Small intestine (tissue), 7 donors: ENCODE measurements at regions not wholly inside any gene's neighbourhood (a gene's known extent, or its start where the extent isn't known, plus 50 kb on each side); places are given as distances from the start of the nearest gene placed in this dataset.

Experiments
- DNase-seq, 2 donors: peaks; one replicate each; pipeline versions ENCODE4 v3.0.0 to v3.0.0-alpha.2; 2013
- FAIRE-seq: peaks from 2 replicates; lab custom pipeline; 2012; peaks lifted over from hg19 to GRCh38; lab: Jason Lieb, UNC
- H3K27ac ChIP-seq, 3 donors: one replicate each; pipeline ENCODE4 v1.5.1; 2013; ENCODE audit warnings: low read length in 2 of 3, mild to moderate bottlenecking in 2 of 3, control low read depth in 1 of 3, inconsistent platforms in 1 of 3, low read depth in 1 of 3, moderate library complexity in 1 of 3
- H3K27me3 ChIP-seq, 3 donors: one replicate each; pipeline ENCODE4 v1.6.1; 2013; ENCODE audit warnings: low read length in 3 of 3, inconsistent platforms in 1 of 3; ENCODE audit not compliant: control insufficient read depth in 3 of 3, insufficient read depth in 3 of 3
- H3K36me3 ChIP-seq, 3 donors: one replicate each; pipeline ENCODE4 v1.6.1; 2013; ENCODE audit warnings: low read length in 3 of 3, inconsistent platforms in 1 of 3, low read depth in 1 of 3, mild to moderate bottlenecking in 1 of 3, moderate library complexity in 1 of 3; ENCODE audit not compliant: control insufficient read depth in 3 of 3, insufficient read depth in 2 of 3
- H3K4me1 ChIP-seq, 3 donors: one replicate each; pipeline ENCODE4 v1.6.1; 2013; ENCODE audit warnings: low read length in 2 of 3, inconsistent platforms in 1 of 3, low read depth in 1 of 3, mild to moderate bottlenecking in 1 of 3, moderate library complexity in 1 of 3; ENCODE audit not compliant: control insufficient read depth in 3 of 3, insufficient read depth in 2 of 3
- H3K4me3 ChIP-seq, 3 donors: one replicate each; pipeline ENCODE4 v1.5.1; 2013; ENCODE audit warnings: low read length in 3 of 3, control low read depth in 1 of 3, inconsistent platforms in 1 of 3, low read depth in 1 of 3, mild to moderate bottlenecking in 1 of 3, moderate library complexity in 1 of 3
- H3K9me3 ChIP-seq, 2 donors: one replicate each; pipeline ENCODE4 v1.6.1; 2013; ENCODE audit warnings: low read depth in 1 of 2, low read length in 1 of 2; ENCODE audit not compliant: control insufficient read depth in 2 of 2, insufficient read depth in 1 of 2
- WGBS, 3 donors: extraction: QIAGEN DNeasy Blood & Tissue Kit; methylation state at CpG; one replicate each; pipeline ENCODE4 v1.1.7; 2013; 5-methylcytosine and 5-hydroxymethylcytosine counted together
- donor health status: healthy with polysubstance abuse.
- donor health status: control.
- donor health status: control.
- donor health status: Bipolar disorder and iron deficiency.
- donor health status: healthy.

- no peaks in the 10 kb centered on the region for H3K27me3 ChIP-seq
- H3K4me3 ChIP-seq, result no peak overlapping the region
- no peaks in the 10 kb centered on the region for H3K36me3 ChIP-seq
- DNase-seq (no peak), FAIRE-seq (no peak)
- H3K27ac ChIP-seq, result no peak overlapping the region
- WGBS, 3 donors, result 82 to 91% (median 84%) methylated on average over 4 of the region's 4 CpGs
- H3K9me3 ChIP-seq, result peaks cover 0 to 7% of the 10 kb centered on the region in 2 donors
- H3K4me1 ChIP-seq, result no peaks in the 10 kb centered on the region
These were observed 209.8 kb downstream of the CSNK1G3 start for GRCh38 chr5:123721675-123722276.

- WGBS, 3 donors, result 86 to 92% (median 89%) methylated on average over 5 of the region's 5 CpGs
- H3K36me3 ChIP-seq, result no peaks in the 10 kb centered on the region
- no peaks in the 10 kb centered on the region for H3K4me1 ChIP-seq
- no peak overlapping the region for H3K4me3 ChIP-seq
- H3K9me3 ChIP-seq, result peaks cover 0 to 6% of the 10 kb centered on the region in 2 donors
- no peak overlapping the region for H3K27ac ChIP-seq
- DNase-seq, result no peak
- no peaks in the 10 kb centered on the region for H3K27me3 ChIP-seq
- no peak for FAIRE-seq
These were observed 209.0 kb downstream of the CSNK1G3 start for GRCh38 chr5:123720955-123721354.

GRCh38 chr5:123720339-123720738 lies 208.4 kb downstream of the CSNK1G3 start:
- Histone ChIP-seq H3K4me3 (no peak overlapping the region), H3K36me3 (no peaks in the 10 kb centered on the region), H3K4me1 (no peaks in the 10 kb centered on the region), H3K27me3 (no peaks in the 10 kb centered on the region), H3K9me3 (peaks cover 0 to under 1% of the 10 kb centered on the region in 2 donors), H3K27ac (no peak overlapping the region)
- FAIRE-seq (no peak), DNase-seq (no peak)

GRCh38 chr5:123719004-123719403 lies 207.0 kb downstream of the CSNK1G3 start:
- DNase-seq, result no peak
- Histone ChIP-seq H3K4me3 (no peak overlapping the region), H3K9me3 (no peaks in the 10 kb centered on the region), H3K27me3 (no peaks in the 10 kb centered on the region), H3K27ac (no peak overlapping the region), H3K4me1 (no peaks in the 10 kb centered on the region), H3K36me3 (no peaks in the 10 kb centered on the region)
- FAIRE-seq, result no peak
- WGBS, 3 donors, result 89 to 94% (median 93%) methylated on average over 3 of the region's 3 CpGs

GRCh38 chr5:123718238-123718637 lies 206.3 kb downstream of the CSNK1G3 start:
- Histone ChIP-seq H3K9me3 (no peaks in the 10 kb centered on the region), H3K27ac (no peak overlapping the region), H3K27me3 (no peaks in the 10 kb centered on the region), H3K4me1 (no peaks in the 10 kb centered on the region), H3K4me3 (no peak overlapping the region), H3K36me3 (no peaks in the 10 kb centered on the region)
- 37 to 56% (median 43%) methylated on average over 1 of the region's 1 CpG for whole genome bisulfite sequencing, 3 donors
- FAIRE-seq, result no peak
- no peak for DNase-seq

- DNase-seq (no peak), FAIRE-seq (no peak)
- no peak overlapping the region for H3K4me3 ChIP-seq
- H3K27ac ChIP-seq, result no peak overlapping the region
- no peaks in the 10 kb centered on the region for H3K36me3 ChIP-seq
- H3K9me3 ChIP-seq, result no peaks in the 10 kb centered on the region
- H3K4me1 ChIP-seq, result no peaks in the 10 kb centered on the region
- H3K27me3 ChIP-seq, result no peaks in the 10 kb centered on the region
These were observed 205.2 kb downstream of the CSNK1G3 start for GRCh38 chr5:123717139-123717538.

- Histone ChIP-seq H3K4me3 (no peak overlapping the region), H3K27ac (no peak overlapping the region), H3K4me1 (no peaks in the 10 kb centered on the region), H3K36me3 (no peaks in the 10 kb centered on the region), H3K9me3 (no peaks in the 10 kb centered on the region), H3K27me3 (no peaks in the 10 kb centered on the region)
- FAIRE-seq, result no peak
- DNase-seq, result no peak
- WGBS, 3 donors, result 86 to 88% (median 87%) methylated on average over 3 of the region's 3 CpGs
These were observed 198.1 kb downstream of the CSNK1G3 start for GRCh38 chr5:123710031-123710430.

GRCh38 chr5:123709422-123709821 lies 197.4 kb downstream of the CSNK1G3 start:
- Histone ChIP-seq H3K27ac (peak overlapping the region in 1 of 3 donors; percentile 38), H3K4me3 (no peak overlapping the region), H3K4me1 (no peaks in the 10 kb centered on the region), H3K27me3 (no peaks in the 10 kb centered on the region), H3K9me3 (no peaks in the 10 kb centered on the region), H3K36me3 (no peaks in the 10 kb centered on the region)
- no peak for FAIRE-seq
- WGBS, 3 donors, result 36 to 63% (median 61%) methylated on average over 1 of the region's 1 CpG
- DNase-seq, result no peak
